Keratinocyte (primary cell): ENCODE measurements at regions not wholly inside any gene's neighbourhood (a gene's known extent, or its start where the extent isn't known, plus 50 kb on each side); places are given as distances from the start of the nearest gene placed in this dataset.

Experiments used
- DNase-seq: peaks from one replicate; pipeline ENCODE4 v3.0.0-alpha.2; 2011; ENCODE audit warnings: low read depth, missing footprints, low spot score
- FAIRE-seq: peaks from 2 replicates; lab custom pipeline; 2011; peaks lifted over from hg19 to GRCh38; lab: Jason Lieb, UNC
- H2AFZ ChIP-seq: 2 replicates; pipeline ENCODE4 v1.6.0; 2012; ENCODE audit warnings: low read length, control low read depth, inconsistent platforms; ENCODE audit not compliant: control insufficient read depth
- H3K27ac ChIP-seq: 2 replicates; pipeline ENCODE4 v1.5.1; 2011; ENCODE audit warnings: low read length; ENCODE audit not compliant: control insufficient read depth, insufficient read depth
- H3K27me3 ChIP-seq: 3 replicates; pipeline ENCODE4 v1.6.0; 2011; ENCODE audit warnings: low read length; ENCODE audit not compliant: control insufficient read depth, insufficient read depth; ENCODE audit errors: extremely low read depth
- H3K36me3 ChIP-seq, 2 experiments: 2 replicates in 1 of 2; 3 replicates in 1 of 2; pipeline ENCODE4 v1.5.1; 2011; ENCODE audit warnings: low read length in 2 of 2, mild to moderate bottlenecking in 1 of 2; ENCODE audit not compliant: control insufficient read depth in 2 of 2, insufficient read depth in 2 of 2; ENCODE audit errors: extremely low read depth in 1 of 2
- H3K4me1 ChIP-seq: 3 replicates; pipeline ENCODE4 v1.5.1; 2011; ENCODE audit warnings: low read length; ENCODE audit not compliant: control insufficient read depth, insufficient read depth; ENCODE audit errors: extremely low read depth
- H3K4me2 ChIP-seq: 3 replicates; pipeline ENCODE4 v1.6.0; 2011; ENCODE audit warnings: low read depth, low read length; ENCODE audit not compliant: control insufficient read depth, insufficient read depth; ENCODE audit errors: extremely low read depth
- H3K4me3 ChIP-seq, 3 experiments: fragments of 200-600 bp in 1 of 3; sonication (generic) in 1 of 3; 2 replicates in 2 of 3; 3 replicates in 1 of 3; pipeline ENCODE4 v1.5.1; 2011 to 2016; ENCODE audit warnings: low read length in 3 of 3, mild to moderate bottlenecking in 3 of 3, control low read depth in 2 of 3, inconsistent platforms in 1 of 3, low read depth in 1 of 3, mixed read lengths in 1 of 3, mixed run types in 1 of 3, moderate library complexity in 1 of 3; ENCODE audit not compliant: control insufficient read depth in 2 of 3, insufficient read depth in 2 of 3; ENCODE audit errors: extremely low read depth in 1 of 3
- H3K79me2 ChIP-seq: 2 replicates; pipeline ENCODE4 v1.6.0; 2012; ENCODE audit warnings: low read length; ENCODE audit not compliant: control insufficient read depth, insufficient read depth
- H3K9ac ChIP-seq: 3 replicates; pipeline ENCODE4 v1.6.0; 2011; ENCODE audit warnings: low read length; ENCODE audit not compliant: control insufficient read depth, insufficient read depth; ENCODE audit errors: extremely low read depth
- H3K9me1 ChIP-seq: 3 replicates; pipeline ENCODE4 v1.6.0; 2011; ENCODE audit warnings: low read length; ENCODE audit not compliant: control insufficient read depth, insufficient read depth; ENCODE audit errors: extremely low read depth
- H3K9me3 ChIP-seq: 2 replicates; pipeline ENCODE4 v1.5.1; 2012; ENCODE audit warnings: low read depth, low read length; ENCODE audit not compliant: control insufficient read depth
- H4K20me1 ChIP-seq: 3 replicates; pipeline ENCODE4 v1.6.0; 2011; ENCODE audit warnings: low read length; ENCODE audit not compliant: control insufficient read depth, insufficient read depth; ENCODE audit errors: extremely low read depth
- CTCF ChIP-seq, 3 experiments: IDR thresholded peaks in 1 of 3; conservative IDR thresholded peaks in 1 of 3; optimal IDR thresholded peaks in 1 of 3; 2 replicates in 2 of 3; 3 replicates in 1 of 3; pipeline versions ENCODE3 to v1.5.1; 2011; ENCODE audit warnings: low read length in 3 of 3, mild to moderate bottlenecking in 3 of 3, moderate library complexity in 2 of 3, control low read depth in 1 of 3, inconsistent platforms in 1 of 3; ENCODE audit not compliant: insufficient read depth in 2 of 3; ENCODE audit errors: extremely low read depth in 1 of 3
- EZH2 ChIP-seq: IDR thresholded peaks from one replicate; pipeline ENCODE4 v1.6.1; 2012; ENCODE audit warnings: inconsistent platforms, mild to moderate bottlenecking, low read length, moderate library complexity
- dilution Hi-C: fragments of 300-500 bp; cut with MboI; formaldehyde crosslinking; loops from one replicate; pipeline ENCODE4 v1.7.0; 2020; ENCODE audit warnings: low sequenced_read_pairs; ENCODE audit not compliant: extremely low pct_ligation_motif_present

DNA sequence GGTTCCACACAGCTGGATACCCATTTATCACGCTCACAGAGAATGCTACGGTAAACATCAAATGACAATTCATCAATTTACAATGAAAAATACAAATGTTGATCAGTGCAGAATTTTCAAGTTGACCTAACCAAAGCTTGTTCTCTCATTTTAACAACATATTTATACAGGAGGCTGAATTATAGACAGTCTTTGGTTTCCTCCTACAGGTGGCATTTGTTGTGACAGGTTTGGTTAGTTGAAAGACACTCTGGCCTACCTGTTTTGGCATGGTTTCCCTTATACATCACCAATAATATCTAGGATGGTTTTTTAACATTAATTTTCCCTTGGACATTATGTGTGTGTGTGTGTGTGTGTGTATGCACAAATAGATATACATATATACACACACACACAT, 642.5 kb upstream of the MMS22L start:
- DNase-seq: no peak

GRCh38 chr6:97939440-97940168, 656.6 kb upstream of the MMS22L start:
- dilution Hi-C loops: no loop called here
- FAIRE-seq: no peak
- no peaks in the 10 kb centered on the region for H3K27me3 ChIP-seq

More for the DNA sequence above, 642.5 kb upstream of the MMS22L start:
- Histone ChIP-seq H3K9me1 (no peaks in the 10 kb centered on the region), H3K27ac (no peak overlapping the region), H3K4me2 (no peak overlapping the region), H3K4me3 (no peak overlapping the region), H3K79me2 (no peaks in the 10 kb centered on the region), H3K4me1 (no peaks in the 10 kb centered on the region), H2AFZ (no peak overlapping the region), H4K20me1 (no peaks in the 10 kb centered on the region), H3K9me3 (no peaks in the 10 kb centered on the region), H3K9ac (no peak overlapping the region), H3K27me3 (no peaks in the 10 kb centered on the region), H3K36me3 (no peaks in the 10 kb centered on the region)
- FAIRE-seq: no peak
- TF ChIP-seq EZH2 (no peak), CTCF (optimal IDR thresholded peaks at IDR 0.05 in 1 of 3, IDR thresholded peaks at IDR 0.05 in 1 of 3, conservative IDR thresholded peaks at IDR 0.05 in 1 of 3; ENCODE audit: extremely low read depth in 1 of 3, insufficient read depth in 2 of 3, low read length in 3 of 3) (no peak)
- dilution Hi-C loops: no loop called here

More at GRCh38 chr6:97939440-97940168, 656.6 kb upstream of the MMS22L start:
- H3K9me1 ChIP-seq: no peaks in the 10 kb centered on the region
- H3K4me3 ChIP-seq: no peak overlapping the region
- no peak overlapping the region for H3K9ac ChIP-seq
- H3K36me3 ChIP-seq: no peaks in the 10 kb centered on the region
- no peaks in the 10 kb centered on the region for H4K20me1 ChIP-seq
- no peak for TF ChIP-seq EZH2
- no peak for TF ChIP-seq CTCF (optimal IDR thresholded peaks at IDR 0.05 in 1 of 3, IDR thresholded peaks at IDR 0.05 in 1 of 3, conservative IDR thresholded peaks at IDR 0.05 in 1 of 3; ENCODE audit: extremely low read depth in 1 of 3, insufficient read depth in 2 of 3, low read length in 3 of 3)
- no peaks in the 10 kb centered on the region for H3K4me1 ChIP-seq
- H3K27ac ChIP-seq: no peak overlapping the region
- H3K79me2 ChIP-seq: no peaks in the 10 kb centered on the region
- no peaks in the 10 kb centered on the region for H3K9me3 ChIP-seq
- no peak for DNase-seq
- H3K4me2 ChIP-seq: no peak overlapping the region
- H2AFZ ChIP-seq: no peak overlapping the region
